ENCODE measurements at regions not wholly inside any gene's neighbourhood (a gene's known extent, or its start where the extent isn't known, plus 50 kb on each side); places are given as distances from the start of the nearest gene placed in this dataset.

DNA sequence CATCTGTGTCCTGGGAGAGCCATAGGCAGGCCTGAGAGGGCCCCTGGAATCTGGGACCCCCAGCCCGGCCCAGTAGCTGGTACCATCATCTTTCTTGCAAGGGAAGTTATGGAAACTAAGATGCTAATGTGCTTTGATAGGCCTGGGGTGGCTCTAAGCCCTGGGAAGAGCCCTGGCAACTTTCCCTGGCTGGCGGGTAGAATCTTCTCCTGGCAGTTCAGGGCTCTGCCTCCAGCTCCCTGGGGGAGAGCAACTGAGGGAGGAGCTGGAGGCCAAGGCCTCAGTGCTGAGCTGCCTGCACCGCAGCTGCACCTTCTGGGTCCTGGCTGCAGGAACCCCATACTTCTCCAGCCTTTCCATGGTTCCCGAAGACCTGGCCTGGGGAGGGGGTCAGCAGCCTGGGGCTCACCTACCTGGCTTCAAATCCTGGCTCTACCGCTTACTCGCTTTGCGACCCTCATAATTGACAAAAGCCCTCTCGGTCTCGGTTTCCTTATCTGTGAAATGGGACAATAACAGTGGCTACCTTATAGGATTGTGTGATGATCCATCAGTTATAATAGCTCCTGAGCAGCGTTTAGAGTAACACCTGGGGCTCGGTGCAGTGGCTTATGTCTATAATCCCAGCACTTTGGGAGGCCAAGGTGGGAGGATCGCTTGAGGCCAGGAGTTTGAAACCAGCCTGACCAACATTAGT, 333.7 kb downstream of the SEC14L1 start:
- no peak for DNase-seq (ENCODE audit: low read depth in 2 of 2)

DNA sequence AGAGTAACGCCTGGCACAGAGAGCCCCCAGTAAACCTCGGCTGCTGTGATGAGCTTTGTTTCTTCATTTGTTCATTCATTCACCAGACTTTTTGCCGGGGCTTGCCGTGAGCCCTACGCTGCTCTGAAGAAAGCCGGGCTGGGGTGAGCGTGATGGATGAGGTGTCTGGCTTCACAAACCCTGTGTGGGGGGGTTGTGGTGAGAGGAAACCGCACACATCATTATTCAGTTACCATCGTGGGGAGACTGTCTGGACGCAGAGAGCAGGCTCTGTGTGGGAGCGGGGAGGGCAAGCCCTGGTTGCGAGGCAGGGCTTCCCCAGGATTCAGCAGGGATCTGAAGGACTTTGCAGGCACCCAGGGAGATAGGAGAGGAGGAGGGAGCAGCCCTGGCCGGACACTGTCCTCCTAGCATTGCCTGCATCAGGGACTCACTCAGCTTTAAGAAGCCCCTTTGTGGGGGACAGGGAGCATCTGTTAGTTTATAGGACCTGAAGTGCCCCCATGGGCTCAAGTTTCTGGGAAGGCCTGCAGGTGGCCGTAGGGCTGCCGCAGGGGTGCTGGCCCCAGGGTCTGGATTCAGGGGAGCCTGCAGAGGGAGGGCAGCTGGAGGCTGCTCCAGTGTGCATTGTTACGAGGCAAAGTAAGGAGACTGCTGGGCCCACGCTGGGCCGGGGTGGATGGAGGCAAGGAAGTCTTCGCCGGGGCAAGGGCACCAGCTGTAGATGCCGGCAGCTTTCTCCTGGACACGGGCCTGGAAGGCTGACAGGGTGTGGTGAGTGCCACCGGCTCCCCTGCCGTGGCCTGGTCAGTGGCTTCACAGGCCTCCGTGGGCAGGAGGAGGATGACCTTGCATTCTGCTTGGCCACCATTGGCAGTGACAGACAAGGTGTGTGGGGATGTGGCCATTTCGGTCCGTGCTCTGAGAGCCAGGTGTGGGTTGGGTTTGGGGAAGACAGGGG, 334.5 kb downstream of the SEC14L1 start:
- DNase-seq (ENCODE audit: low read depth in 2 of 2) = peak; percentile 58 to 63

GRCh38 chr17:77476006-77476405, 335.2 kb downstream of the SEC14L1 start:
- DNase-seq (ENCODE audit: low read depth in 2 of 2) = no peak

DNA sequence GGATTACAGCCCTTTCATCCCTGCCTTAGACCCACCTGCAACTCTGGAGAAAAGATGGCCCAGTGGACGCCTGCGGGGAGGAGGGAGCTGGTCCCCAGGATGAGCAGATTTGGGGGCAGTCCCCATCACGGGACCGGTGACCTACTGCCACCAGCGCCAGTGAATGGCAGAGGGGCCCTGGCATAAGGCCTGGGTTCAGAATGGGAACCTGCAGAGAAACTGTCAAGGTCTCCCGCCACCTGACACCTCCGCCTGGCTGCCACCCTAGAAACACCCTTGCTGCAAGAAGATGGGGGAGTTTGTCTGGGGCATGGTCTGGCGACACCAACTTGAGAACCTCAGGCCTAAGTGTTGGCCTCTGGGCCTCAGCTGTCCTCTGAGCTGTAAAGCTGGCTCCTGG, 335.7 kb downstream of the SEC14L1 start:
- no peak for DNase-seq (ENCODE audit: low read depth in 2 of 2)

DNA sequence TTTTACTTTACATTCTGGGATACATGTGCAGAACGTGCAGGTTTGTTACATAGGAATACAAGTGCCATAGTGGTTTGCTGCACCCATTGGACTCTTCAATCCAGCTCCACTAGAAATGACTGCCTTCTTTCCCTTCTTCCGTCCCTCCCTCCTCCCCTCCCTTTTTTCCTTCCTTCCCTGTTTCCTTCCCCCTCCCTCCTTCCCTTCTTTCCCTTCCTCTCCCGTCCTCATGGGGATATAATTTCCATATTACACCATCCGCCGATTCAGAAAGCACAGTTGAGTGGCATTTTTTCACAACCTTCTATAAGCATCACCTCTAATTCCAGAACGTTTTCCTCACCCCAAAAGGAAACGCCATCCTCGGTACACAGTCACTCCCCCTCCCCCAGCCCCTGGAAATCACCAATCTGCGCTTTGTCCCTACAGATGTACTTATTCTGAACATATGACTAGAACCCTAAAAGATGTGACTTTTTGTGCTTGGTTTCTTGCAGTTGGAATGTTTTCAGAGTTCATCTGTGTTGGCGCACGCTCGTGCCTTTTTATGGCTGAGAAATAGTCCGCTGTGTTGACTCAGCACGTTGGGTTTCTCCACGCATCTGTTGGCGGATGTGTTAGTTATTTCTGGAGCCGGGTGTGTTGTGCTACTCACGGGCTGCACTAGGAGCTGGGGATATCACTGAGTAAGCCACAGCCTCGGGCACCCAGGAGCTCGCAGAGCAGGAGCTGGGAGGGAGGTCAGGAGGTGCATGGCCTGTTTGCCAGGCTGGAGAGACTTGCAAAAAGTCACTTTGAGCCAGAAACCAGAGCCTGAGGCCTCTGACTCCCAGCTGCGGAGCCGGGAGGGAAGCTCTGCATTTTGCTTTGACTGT, 336.4 kb downstream of the SEC14L1 start:
- no peak for DNase-seq (ENCODE audit: low read depth in 2 of 2)

DNA sequence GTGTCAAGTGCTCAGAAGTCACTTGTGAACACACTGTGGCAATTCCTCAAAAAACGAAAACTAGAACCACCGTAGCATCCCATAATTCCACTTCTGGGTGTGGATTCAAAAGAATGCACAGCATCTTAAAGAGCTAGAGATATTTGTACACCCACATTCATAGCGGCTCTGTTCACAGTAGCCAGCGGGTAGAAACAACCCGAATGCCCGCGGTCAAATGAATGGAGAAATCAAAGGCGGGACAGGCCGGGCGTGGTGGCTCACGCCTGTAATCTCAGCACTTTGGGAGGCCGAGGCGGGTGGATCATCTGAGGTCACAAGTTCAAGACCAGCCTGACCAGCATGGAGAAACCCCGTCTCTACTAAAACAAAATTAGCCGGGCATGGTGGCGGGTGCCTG, 337.5 kb downstream of the SEC14L1 start:
- DNase-seq (ENCODE audit: low read depth in 2 of 2) = no peak

DNA sequence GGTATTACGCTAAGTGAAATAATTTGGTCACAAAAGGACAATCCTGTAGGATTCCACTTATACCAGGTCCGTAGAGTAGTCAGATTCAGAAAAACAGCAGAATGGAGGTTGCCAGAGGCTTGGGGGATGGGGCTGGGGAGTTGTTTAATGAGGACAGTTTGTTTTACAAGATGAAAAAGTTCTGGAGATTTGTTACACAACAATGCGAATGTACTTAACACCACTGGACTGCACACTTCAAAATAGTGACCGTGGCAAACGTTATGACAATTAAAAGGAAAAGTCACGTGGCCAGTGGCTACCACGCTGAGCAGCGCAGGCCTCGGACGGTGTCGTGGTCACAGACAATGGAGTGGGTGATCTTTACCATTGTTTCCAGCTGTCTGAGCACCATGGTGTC, 338.1 kb downstream of the SEC14L1 start:
- DNase-seq (ENCODE audit: low read depth in 2 of 2) = no peak

DNA sequence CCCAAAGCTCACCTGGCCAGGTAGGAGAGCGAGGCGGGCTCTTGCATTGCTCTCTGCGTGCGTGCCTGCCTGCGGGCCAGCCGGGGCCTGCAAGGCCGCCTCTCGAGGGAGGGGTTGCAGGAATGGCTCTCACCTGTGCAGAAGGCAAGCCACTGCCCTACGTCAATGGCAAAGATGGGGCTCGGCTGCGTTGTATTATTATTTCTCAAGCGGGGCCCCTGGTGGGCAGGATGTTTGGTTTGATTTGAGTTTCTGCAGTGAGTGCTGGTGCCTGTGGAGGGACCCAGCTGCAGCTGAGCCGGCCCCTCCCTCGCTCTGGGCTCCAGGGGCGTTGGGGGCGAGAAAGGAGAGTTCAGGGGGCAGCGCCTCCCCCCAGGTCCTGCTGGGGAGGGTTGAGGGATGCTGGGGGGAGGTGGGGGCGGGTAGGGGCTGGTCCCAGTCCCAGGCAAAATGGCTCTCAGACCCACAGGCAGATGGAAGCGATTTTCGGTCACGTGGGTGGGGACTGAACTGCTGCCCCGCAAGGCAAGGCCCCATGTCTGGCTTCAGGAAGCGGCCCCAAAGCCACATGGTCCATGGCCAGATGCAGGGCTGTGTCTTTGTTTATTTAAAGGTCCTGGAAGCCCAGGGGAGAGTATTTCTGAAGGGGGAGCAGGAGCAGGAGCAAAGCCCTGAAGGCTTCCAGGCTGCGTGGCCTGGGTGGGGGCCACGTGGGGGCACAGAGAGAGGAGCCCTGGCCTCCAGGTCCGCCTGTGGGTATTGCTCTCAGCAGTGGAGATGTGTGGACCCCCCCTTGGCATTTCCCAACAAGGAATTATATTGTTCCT, 338.8 kb downstream of the SEC14L1 start:
- no peak for DNase-seq (ENCODE audit: low read depth in 2 of 2)

GRCh38 chr17:77480199-77480508, 339.4 kb downstream of the SEC14L1 start:
- DNase-seq (ENCODE audit: low read depth in 2 of 2) = no peak

DNA sequence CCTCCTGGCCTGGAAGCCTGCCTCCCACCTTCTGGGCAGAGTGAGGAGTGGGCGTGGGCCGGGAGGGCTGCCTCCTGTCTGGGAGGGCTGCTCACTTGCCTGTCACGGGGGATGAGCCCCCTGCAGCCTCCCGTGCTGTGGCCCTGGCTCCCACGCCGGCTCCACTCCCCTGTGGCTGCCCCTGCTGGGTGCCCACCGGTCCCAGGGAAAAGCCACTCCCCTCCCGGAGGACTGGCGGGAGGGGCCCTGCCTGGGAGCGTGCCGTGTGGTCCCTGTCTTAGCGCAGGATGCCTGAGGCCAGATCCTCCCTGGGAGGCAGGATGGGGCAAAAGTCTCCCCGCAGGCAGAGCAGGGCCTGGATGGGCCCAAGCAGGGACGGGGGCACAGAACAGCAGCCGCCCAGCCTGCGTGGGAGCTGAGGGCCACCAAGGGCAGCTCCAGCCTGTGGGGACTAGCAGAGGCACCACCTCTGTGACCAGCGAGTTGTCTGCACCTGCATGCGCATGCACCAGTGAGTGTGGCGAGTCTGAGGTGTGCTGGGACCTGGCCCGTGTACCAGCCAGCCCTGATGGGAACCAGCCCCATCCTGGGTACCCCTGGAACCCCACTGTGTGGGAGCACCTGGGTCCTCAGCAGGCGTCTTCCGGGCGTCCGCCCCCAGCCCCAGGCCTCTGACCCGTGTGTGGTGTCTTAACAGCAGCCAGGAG, 339.9 kb downstream of the SEC14L1 start:
- DNase-seq (ENCODE audit: low read depth in 2 of 2) = no peak

- DNase-seq (ENCODE audit: low read depth in 2 of 2) = no peak
These were observed 341.0 kb downstream of the SEC14L1 start for GRCh38 chr17:77481476-77482374.

GRCh38 chr17:77482375-77483127, 341.8 kb downstream of the SEC14L1 start:
- no peak for DNase-seq (ENCODE audit: low read depth in 2 of 2)

DNA sequence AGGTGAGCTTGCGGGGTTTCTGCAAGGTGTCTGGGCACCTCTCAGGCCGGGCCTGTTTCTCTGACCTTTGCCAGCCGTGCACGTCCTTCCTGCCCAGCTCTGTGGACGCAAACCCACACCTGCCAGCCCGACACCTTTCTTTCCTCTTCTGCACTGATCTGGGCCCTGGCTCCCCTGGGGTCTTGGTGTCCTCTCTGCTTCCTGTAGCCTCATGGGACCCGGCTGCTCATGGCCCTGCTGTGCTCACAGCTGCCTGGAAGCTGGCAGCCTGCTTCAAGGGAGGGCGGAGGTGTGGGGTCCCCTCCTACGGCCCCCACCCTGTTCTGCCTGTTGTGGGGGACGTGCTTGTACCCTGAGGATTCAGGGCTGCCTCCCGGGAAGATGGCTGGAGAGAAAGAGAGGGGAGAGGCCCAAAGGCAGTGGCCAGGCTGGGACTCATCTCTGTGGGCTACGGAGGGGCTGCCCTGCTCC, 342.4 kb downstream of the SEC14L1 start:
- no peak for DNase-seq (ENCODE audit: low read depth in 2 of 2)

GRCh38 chr17:77484111-77484510, 343.3 kb downstream of the SEC14L1 start:
- DNase-seq (ENCODE audit: low read depth in 2 of 2) = no peak

DNA sequence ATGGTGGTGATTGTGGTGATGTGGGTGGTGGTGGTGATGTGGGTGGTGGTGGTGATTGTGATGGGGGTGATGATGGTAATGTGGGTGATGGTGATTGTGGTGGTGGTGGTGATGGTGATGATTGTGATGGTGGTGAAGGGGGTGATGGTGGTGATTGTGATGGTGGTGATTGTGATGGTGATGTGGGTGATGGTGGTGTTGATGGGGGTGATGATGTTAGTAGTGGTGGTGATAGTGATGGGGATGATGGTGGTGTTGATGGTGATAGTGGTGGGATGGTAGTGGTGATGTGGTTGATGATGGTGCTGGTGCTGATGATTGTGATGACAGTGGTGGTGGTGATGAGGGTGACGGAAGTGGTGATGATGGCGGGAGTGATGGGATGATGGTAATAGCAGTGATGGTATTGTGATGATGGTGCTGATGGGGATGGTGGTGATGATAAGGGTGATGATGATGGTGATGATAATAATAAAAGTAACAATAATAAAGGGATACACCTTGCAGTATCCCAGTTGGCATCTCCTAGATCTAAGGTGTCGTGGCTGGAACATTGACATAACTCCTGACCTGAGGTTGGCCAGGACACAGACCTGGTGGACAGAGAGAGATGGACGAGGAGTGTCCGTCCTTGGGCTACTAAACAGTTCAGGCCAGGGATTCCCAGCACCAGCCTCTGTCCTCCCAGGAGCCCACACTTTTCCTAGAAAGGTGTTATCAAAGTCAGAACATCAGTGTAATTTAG, 344.5 kb downstream of the SEC14L1 start:
- no peak for DNase-seq (ENCODE audit: low read depth in 2 of 2)

DNA sequence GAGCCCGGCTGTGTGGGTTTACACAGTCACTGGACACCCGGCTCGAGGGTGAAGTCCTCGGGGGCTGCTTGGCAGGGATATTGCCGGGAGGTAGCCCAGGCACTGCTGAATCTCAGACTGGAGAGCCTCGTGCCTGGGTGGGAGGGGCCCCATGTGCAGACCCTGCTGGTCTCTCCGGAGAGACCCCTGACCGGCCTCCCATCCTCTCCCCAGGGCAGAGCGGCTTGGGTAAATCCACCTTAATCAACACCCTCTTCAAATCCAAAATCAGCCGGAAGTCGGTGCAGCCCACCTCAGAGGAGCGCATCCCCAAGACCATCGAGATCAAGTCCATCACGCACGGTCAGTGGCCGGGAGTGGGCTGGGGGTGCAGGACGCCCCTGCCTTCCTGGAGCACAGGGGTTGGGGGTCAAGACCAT, 346.5 kb downstream of the SEC14L1 start:
- no peak for DNase-seq (ENCODE audit: low read depth in 2 of 2)

DNA sequence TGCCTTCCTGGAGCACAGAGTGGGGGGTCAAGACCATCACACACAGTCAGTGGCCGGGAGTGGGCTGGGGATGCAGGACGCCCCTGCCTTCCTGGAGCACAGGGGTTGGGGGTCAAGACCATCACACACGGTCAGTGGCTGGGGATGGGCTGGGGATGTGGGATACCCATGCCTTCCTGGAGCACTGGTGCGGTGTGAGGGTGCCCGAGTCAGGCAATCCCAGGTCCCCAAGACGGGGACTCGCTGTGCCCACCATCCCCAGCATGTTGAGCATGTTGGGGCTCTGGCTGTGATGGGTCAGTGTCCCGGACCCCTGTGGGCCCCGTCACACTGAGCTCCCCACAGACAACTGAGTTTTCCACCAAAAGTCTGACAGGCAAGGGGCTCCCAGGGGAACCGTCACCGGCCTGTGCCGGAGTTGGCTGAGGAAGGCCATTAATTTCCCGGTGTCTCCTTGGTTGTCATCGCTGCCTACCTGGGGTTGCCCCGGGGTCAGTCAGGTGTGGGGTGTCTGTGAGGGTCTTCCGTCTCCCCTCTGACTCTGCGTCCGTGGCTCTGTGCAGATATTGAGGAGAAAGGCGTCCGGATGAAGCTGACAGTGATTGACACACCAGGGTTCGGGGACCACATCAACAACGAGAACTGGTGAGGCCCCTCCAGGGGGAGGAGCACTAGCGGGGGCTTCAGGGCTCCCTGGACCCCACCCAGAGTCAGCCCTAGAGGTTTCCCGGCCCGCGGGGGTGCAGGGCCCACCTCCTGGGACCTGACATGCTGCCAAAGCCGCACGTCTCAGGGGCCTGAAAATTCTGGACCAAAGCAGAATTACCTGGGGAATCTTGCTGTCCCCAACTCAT, 347.1 kb downstream of the SEC14L1 start:
- DNase-seq (ENCODE audit: low read depth in 2 of 2) = no peak

All from stimulated activated CD4-positive, alpha-beta T cell treated with anti-CD3 and anti-CD28 coated beads, Interleukin-1b, Interleukin-23, amount 100 ng/mL, for 4 hours (primary cell).